Small intestine (tissue), 7 donors: ENCODE measurements at regions not wholly inside any gene's neighbourhood (a gene's known extent, or its start where the extent isn't known, plus 50 kb on each side); places are given as distances from the start of the nearest gene placed in this dataset.

Source experiments
- DNase-seq, 2 donors: peaks; one replicate each; pipeline versions ENCODE4 v3.0.0 to v3.0.0-alpha.2; 2013
- FAIRE-seq: peaks from 2 replicates; lab custom pipeline; 2012; peaks lifted over from hg19 to GRCh38; lab: Jason Lieb, UNC
- H3K27ac ChIP-seq, 3 donors: one replicate each; pipeline ENCODE4 v1.5.1; 2013; ENCODE audit warnings: low read length in 2 of 3, mild to moderate bottlenecking in 2 of 3, control low read depth in 1 of 3, inconsistent platforms in 1 of 3, low read depth in 1 of 3, moderate library complexity in 1 of 3
- H3K27me3 ChIP-seq, 3 donors: one replicate each; pipeline ENCODE4 v1.6.1; 2013; ENCODE audit warnings: low read length in 3 of 3, inconsistent platforms in 1 of 3; ENCODE audit not compliant: control insufficient read depth in 3 of 3, insufficient read depth in 3 of 3
- H3K36me3 ChIP-seq, 3 donors: one replicate each; pipeline ENCODE4 v1.6.1; 2013; ENCODE audit warnings: low read length in 3 of 3, inconsistent platforms in 1 of 3, low read depth in 1 of 3, mild to moderate bottlenecking in 1 of 3, moderate library complexity in 1 of 3; ENCODE audit not compliant: control insufficient read depth in 3 of 3, insufficient read depth in 2 of 3
- H3K4me1 ChIP-seq, 3 donors: one replicate each; pipeline ENCODE4 v1.6.1; 2013; ENCODE audit warnings: low read length in 2 of 3, inconsistent platforms in 1 of 3, low read depth in 1 of 3, mild to moderate bottlenecking in 1 of 3, moderate library complexity in 1 of 3; ENCODE audit not compliant: control insufficient read depth in 3 of 3, insufficient read depth in 2 of 3
- H3K4me3 ChIP-seq, 3 donors: one replicate each; pipeline ENCODE4 v1.5.1; 2013; ENCODE audit warnings: low read length in 3 of 3, control low read depth in 1 of 3, inconsistent platforms in 1 of 3, low read depth in 1 of 3, mild to moderate bottlenecking in 1 of 3, moderate library complexity in 1 of 3
- H3K9me3 ChIP-seq, 2 donors: one replicate each; pipeline ENCODE4 v1.6.1; 2013; ENCODE audit warnings: low read depth in 1 of 2, low read length in 1 of 2; ENCODE audit not compliant: control insufficient read depth in 2 of 2, insufficient read depth in 1 of 2
- WGBS, 3 donors: extraction: QIAGEN DNeasy Blood & Tissue Kit; methylation state at CpG; one replicate each; pipeline ENCODE4 v1.1.7; 2013; 5-methylcytosine and 5-hydroxymethylcytosine counted together
- donor health status: healthy with polysubstance abuse.
- donor health status: control.
- donor health status: control.
- donor health status: Bipolar disorder and iron deficiency.
- donor health status: healthy.

- Histone ChIP-seq H3K27me3 (no peaks in the 10 kb centered on the region), H3K36me3 (no peaks in the 10 kb centered on the region), H3K4me3 (no peak overlapping the region), H3K4me1 (no peaks in the 10 kb centered on the region), H3K9me3 (no peaks in the 10 kb centered on the region), H3K27ac (no peak overlapping the region)
- no peak for FAIRE-seq
- no peak for DNase-seq
Observed at GRCh38 chr10:55329796-55330195, 528.8 kb upstream of the PCDH15 start.

GRCh38 chr10:55320187-55320700 is 519.2 kb upstream of the PCDH15 start:
- no peak overlapping the region for H3K27ac ChIP-seq
- H3K4me1 ChIP-seq, result no peaks in the 10 kb centered on the region
- no peak for DNase-seq
- no peak overlapping the region for H3K4me3 ChIP-seq
- 59 to 78% (median 76%) methylated on average over 2 of the region's 2 CpGs for WGBS, 3 donors
- no peak for FAIRE-seq
- H3K27me3 ChIP-seq, result no peaks in the 10 kb centered on the region
- no peaks in the 10 kb centered on the region for H3K36me3 ChIP-seq
- no peaks in the 10 kb centered on the region for H3K9me3 ChIP-seq

GRCh38 chr10:55311848-55312635 is 511.0 kb upstream of the PCDH15 start:
- 73 to 80% (median 79%) methylated on average over 4 of the region's 4 CpGs for WGBS, 3 donors
- H3K4me1 ChIP-seq, result no peaks in the 10 kb centered on the region
- no peaks in the 10 kb centered on the region for H3K36me3 ChIP-seq
- no peak overlapping the region for H3K4me3 ChIP-seq
- no peak overlapping the region for H3K27ac ChIP-seq
- no peaks in the 10 kb centered on the region for H3K9me3 ChIP-seq
- no peak for DNase-seq
- H3K27me3 ChIP-seq, result no peaks in the 10 kb centered on the region
- no peak for FAIRE-seq

GRCh38 chr10:55310143-55310542 is 509.1 kb upstream of the PCDH15 start:
- no peaks in the 10 kb centered on the region for H3K9me3 ChIP-seq
- no peak overlapping the region for H3K27ac ChIP-seq
- H3K4me3 ChIP-seq, result no peak overlapping the region
- 79 to 95% (median 92%) methylated on average over 1 of the region's 1 CpG for WGBS, 3 donors
- FAIRE-seq, result no peak
- no peaks in the 10 kb centered on the region for H3K4me1 ChIP-seq
- no peaks in the 10 kb centered on the region for H3K36me3 ChIP-seq
- no peaks in the 10 kb centered on the region for H3K27me3 ChIP-seq
- DNase-seq, result no peak

GRCh38 chr10:55305285-55305684 is 504.3 kb upstream of the PCDH15 start:
- Histone ChIP-seq H3K4me1 (no peaks in the 10 kb centered on the region), H3K9me3 (no peaks in the 10 kb centered on the region), H3K4me3 (no peak overlapping the region), H3K27ac (no peak overlapping the region), H3K27me3 (no peaks in the 10 kb centered on the region), H3K36me3 (no peaks in the 10 kb centered on the region)
- no peak for FAIRE-seq
- DNase-seq, result no peak

- whole genome bisulfite sequencing, 3 donors, result 33 to 47% (median 44%) methylated on average over 2 of the region's 2 CpGs
- Histone ChIP-seq H3K9me3 (no peaks in the 10 kb centered on the region), H3K4me1 (no peaks in the 10 kb centered on the region), H3K36me3 (no peaks in the 10 kb centered on the region), H3K27ac (no peak overlapping the region), H3K4me3 (no peak overlapping the region), H3K27me3 (no peaks in the 10 kb centered on the region)
- FAIRE-seq (no peak), DNase-seq (peak in 1 of 2 donors; percentile 5)
Observed at GRCh38 chr10:55287346-55287745, 486.3 kb upstream of the PCDH15 start.

GRCh38 chr10:55283031-55283430 is 482.0 kb upstream of the PCDH15 start:
- WGBS, 3 donors, result 61 to 71% (median 66%) methylated on average over 5 of the region's 5 CpGs
- no peak for DNase-seq
- no peaks in the 10 kb centered on the region for H3K36me3 ChIP-seq
- no peaks in the 10 kb centered on the region for H3K27me3 ChIP-seq
- FAIRE-seq, result no peak
- no peak overlapping the region for H3K27ac ChIP-seq
- no peaks in the 10 kb centered on the region for H3K4me1 ChIP-seq
- no peaks in the 10 kb centered on the region for H3K9me3 ChIP-seq
- H3K4me3 ChIP-seq, result no peak overlapping the region

GRCh38 chr10:55280696-55281095 is 479.7 kb upstream of the PCDH15 start:
- 96 to 97% (median 97%) methylated on average over 1 of the region's 1 CpG for WGBS, 3 donors
- Histone ChIP-seq H3K36me3 (no peaks in the 10 kb centered on the region), H3K9me3 (no peaks in the 10 kb centered on the region), H3K4me3 (no peak overlapping the region), H3K4me1 (no peaks in the 10 kb centered on the region), H3K27ac (no peak overlapping the region), H3K27me3 (no peaks in the 10 kb centered on the region)
- DNase-seq (no peak), FAIRE-seq (no peak)

- H3K9me3 ChIP-seq, result no peaks in the 10 kb centered on the region
- H3K4me1 ChIP-seq, result no peaks in the 10 kb centered on the region
- no peak overlapping the region for H3K27ac ChIP-seq
- DNase-seq (no peak), FAIRE-seq (no peak)
- H3K4me3 ChIP-seq, result no peak overlapping the region
- H3K36me3 ChIP-seq, result no peaks in the 10 kb centered on the region
- WGBS, 3 donors, result 69 to 78% (median 71%) methylated on average over 2 of the region's 2 CpGs
- no peaks in the 10 kb centered on the region for H3K27me3 ChIP-seq
Observed at GRCh38 chr10:55277549-55277948, 476.5 kb upstream of the PCDH15 start.
